MM.1S (cell line): ENCODE measurements at regions not wholly inside any gene's neighbourhood (a gene's known extent, or its start where the extent isn't known, plus 50 kb on each side); places are given as distances from the start of the nearest gene placed in this dataset.

Source experiments
- DNase-seq: peaks from one replicate; pipeline ENCODE4 v3.0.0-alpha.2; 2015
- H2AFZ ChIP-seq: fragments of 300-600 bp; sonication (generic); 2 replicates; pipeline ENCODE4 v1.6.0; 2016; ENCODE audit warnings: antibody characterized with exemption, low read length
- H3F3A ChIP-seq: fragments of 300-600 bp; sonication (generic); 2 replicates; pipeline ENCODE4 v1.6.1; 2016; ENCODE audit warnings: mild to moderate bottlenecking, antibody characterized with exemption, low read length, moderate library complexity, mixed read lengths; ENCODE audit not compliant: insufficient read depth
- H3K27ac ChIP-seq: fragments of 300-600 bp; sonication (generic); 2 replicates; pipeline ENCODE4 v1.5.1; 2016; ENCODE audit warnings: mild to moderate bottlenecking, low read length
- H3K27me3 ChIP-seq: fragments of 300-600 bp; sonication (generic); replicated peaks from 2 replicates; pipeline ENCODE4 v1.6.0; 2016; ENCODE audit warnings: low read length; ENCODE audit not compliant: insufficient read depth
- H3K36me3 ChIP-seq: fragments of 300-600 bp; sonication (generic); replicated peaks from 2 replicates; pipeline ENCODE4 v1.6.1; 2016; ENCODE audit warnings: mild to moderate bottlenecking, low read length, mixed read lengths; ENCODE audit not compliant: insufficient read depth
- H3K4me1 ChIP-seq: fragments of 300-600 bp; sonication (generic); 2 replicates; pipeline ENCODE4 v1.6.1; 2016; ENCODE audit warnings: low read length, mixed read lengths
- H3K4me2 ChIP-seq: fragments of 300-600 bp; sonication (generic); 2 replicates; pipeline ENCODE4 v1.6.0; 2016; ENCODE audit warnings: low read depth, low read length
- H3K4me3 ChIP-seq: fragments of 300-600 bp; sonication (generic); 2 replicates; pipeline ENCODE4 v1.5.1; 2016; ENCODE audit warnings: low read length, mixed read lengths
- H3K79me2 ChIP-seq: fragments of 300-600 bp; sonication (generic); 2 replicates; pipeline ENCODE4 v1.6.1; 2016; ENCODE audit warnings: mixed run types, low read length, mixed read lengths
- H3K9ac ChIP-seq: fragments of 300-600 bp; sonication (generic); 2 replicates; pipeline ENCODE4 v1.6.1; 2016; ENCODE audit warnings: low read length, mixed read lengths
- H3K9me2 ChIP-seq: fragments of 300-600 bp; sonication (generic); replicated peaks from 2 replicates; pipeline ENCODE4 v1.6.1; 2016; ENCODE audit warnings: mild to moderate bottlenecking, low read length, mixed read lengths; ENCODE audit not compliant: insufficient read depth
- H3K9me3 ChIP-seq: fragments of 300-600 bp; sonication (generic); replicated peaks from 2 replicates; pipeline ENCODE4 v1.6.1; 2016; ENCODE audit warnings: mild to moderate bottlenecking, low read length, mixed read lengths; ENCODE audit not compliant: insufficient read depth
- H4K20me1 ChIP-seq: fragments of 300-600 bp; sonication (generic); 2 replicates; pipeline ENCODE4 v1.6.1; 2016; ENCODE audit warnings: mild to moderate bottlenecking, low read length, moderate library complexity, mixed read lengths; ENCODE audit not compliant: insufficient read depth
- CTCF ChIP-seq: fragments of 300-600 bp; sonication (generic); IDR thresholded peaks from 2 replicates; pipeline ENCODE4 v1.5.1; 2016; ENCODE audit warnings: antibody characterized with exemption, low read length, mixed read lengths
- EZH2 ChIP-seq: fragments of 300-600 bp; sonication (generic); optimal IDR thresholded peaks from 2 replicates; pipeline ENCODE3; 2017; ENCODE audit warnings: low read depth, mild to moderate bottlenecking, antibody characterized with exemption, low read length, mixed read lengths
- EZH2phosphoT487 ChIP-seq: fragments of 300-600 bp; sonication (generic); IDR thresholded peaks from 2 replicates; pipeline ENCODE4 v1.6.1; 2018; ENCODE audit warnings: antibody characterized with exemption, low read length

GRCh38 chr13:85194482-85194881, 604.7 kb downstream of the SLITRK6 start:
- Histone ChIP-seq H3K36me3 (no peaks in the 10 kb centered on the region; the same call in 1 of the 2 replicates), H3K9me2 (no peaks in the 10 kb centered on the region), H2AFZ (no peak overlapping the region), H3K9ac (no peak overlapping the region), H3K4me3 (no peak overlapping the region), H3K9me3 (no peaks in the 10 kb centered on the region), H3K4me2 (no peak overlapping the region), H3K4me1 (no peaks in the 10 kb centered on the region), H3K27ac (no peak overlapping the region), H3F3A (no peaks in the 10 kb centered on the region), H4K20me1 (no peaks in the 10 kb centered on the region), H3K27me3 (no peaks in the 10 kb centered on the region), H3K79me2 (no peaks in the 10 kb centered on the region)
- DNase-seq: no peak
- TF ChIP-seq EZH2 (no peak), CTCF (no peak), EZH2phosphoT487 (no peak)

GRCh38 chr13:85191996-85192718, 607.1 kb downstream of the SLITRK6 start:
- H4K20me1 ChIP-seq: no peaks in the 10 kb centered on the region
- no peak for TF ChIP-seq EZH2
- no peak for TF ChIP-seq CTCF
- no peak for TF ChIP-seq EZH2phosphoT487
- no peak overlapping the region for H3K9ac ChIP-seq
- no peaks in the 10 kb centered on the region for H3K27me3 ChIP-seq
- H3K79me2 ChIP-seq: no peaks in the 10 kb centered on the region
- no peak overlapping the region for H3K27ac ChIP-seq
- no peak overlapping the region for H2AFZ ChIP-seq
- no peaks in the 10 kb centered on the region for H3K9me3 ChIP-seq
- no peaks in the 10 kb centered on the region for H3F3A ChIP-seq
- no peaks in the 10 kb centered on the region for H3K4me1 ChIP-seq
- H3K4me3 ChIP-seq: no peak overlapping the region
- H3K4me2 ChIP-seq: no peak overlapping the region
- DNase-seq: no peak
- no peaks in the 10 kb centered on the region for H3K9me2 ChIP-seq
- H3K36me3 ChIP-seq: no peaks in the 10 kb centered on the region; the same call in 1 of the 2 replicates

GRCh38 chr13:85186356-85187045, 612.7 kb downstream of the SLITRK6 start:
- Histone ChIP-seq H3K9me2 (no peaks in the 10 kb centered on the region), H3K4me3 (no peak overlapping the region), H3K9me3 (no peaks in the 10 kb centered on the region), H3K27me3 (no peaks in the 10 kb centered on the region), H3K36me3 (no peaks in the 10 kb centered on the region), H3K9ac (no peak overlapping the region), H3F3A (no peaks in the 10 kb centered on the region), H2AFZ (no peak overlapping the region), H3K79me2 (no peaks in the 10 kb centered on the region), H3K4me1 (no peaks in the 10 kb centered on the region), H4K20me1 (no peaks in the 10 kb centered on the region), H3K27ac (no peak overlapping the region), H3K4me2 (no peak overlapping the region)
- no peak for DNase-seq
- TF ChIP-seq EZH2phosphoT487 (no peak), CTCF (no peak), EZH2 (no peak)
